Endodermal cell (in vitro differentiated cells): ENCODE measurements at regions not wholly inside any gene's neighbourhood (a gene's known extent, or its start where the extent isn't known, plus 50 kb on each side); places are given as distances from the start of the nearest gene placed in this dataset.
A peak's percentile ranks its signal among the peaks of the same experiment; 100 is the strongest.

ENCODE experiments used
- DNase-seq: peaks from one replicate; pipeline ENCODE4 v3.0.0-alpha.2; 2017
- H3K27ac ChIP-seq: 2 replicates; pipeline ENCODE4 v1.5.1; 2013; ENCODE audit warnings: mild to moderate bottlenecking, low read depth, low read length, moderate library complexity
- H3K27me3 ChIP-seq: 2 replicates; pipeline ENCODE4 v1.6.1; 2013; ENCODE audit warnings: mild to moderate bottlenecking, low read length, moderate library complexity; ENCODE audit not compliant: insufficient read depth, control insufficient read depth, poor library complexity, severe bottlenecking
- H3K36me3 ChIP-seq: 2 replicates; pipeline ENCODE4 v1.7.0; 2013; ENCODE audit warnings: mild to moderate bottlenecking, low read length, moderate library complexity; ENCODE audit not compliant: control insufficient read depth, insufficient read depth
- H3K4me1 ChIP-seq: one replicate; pipeline ENCODE4 v1.7.0; 2013; ENCODE audit warnings: low read length; ENCODE audit not compliant: control insufficient read depth, insufficient read depth
- H3K4me3 ChIP-seq: 2 replicates; pipeline ENCODE4 v1.5.1; 2013; ENCODE audit warnings: mild to moderate bottlenecking, low read length, moderate library complexity
- H3K9ac ChIP-seq: 2 replicates; pipeline ENCODE4 v1.6.1; 2013; ENCODE audit warnings: mild to moderate bottlenecking, low read length, moderate library complexity; ENCODE audit not compliant: poor library complexity, severe bottlenecking; ENCODE audit errors: extremely low read depth
- H3K9me3 ChIP-seq: 2 replicates; pipeline ENCODE4 v1.6.1; 2013; ENCODE audit warnings: mild to moderate bottlenecking, low read length, moderate library complexity; ENCODE audit not compliant: control insufficient read depth
- H3K27ac Mint-ChIP-seq: 2 replicates; pipeline ENCODE4 v1.8.0; 2020; ENCODE audit warnings: mixed read lengths
- H3K27me3 Mint-ChIP-seq: 2 replicates; pipeline ENCODE4 v1.8.0; 2021; ENCODE audit warnings: mild to moderate bottlenecking, mixed read lengths; ENCODE audit not compliant: insufficient read depth
- H3K36me3 Mint-ChIP-seq: 2 replicates; pipeline ENCODE4 v1.8.0; 2020; ENCODE audit warnings: low read depth, mixed read lengths
- H3K4me1 Mint-ChIP-seq: 2 replicates; pipeline ENCODE4 v1.8.0; 2020; ENCODE audit warnings: mixed read lengths
- H3K4me3 Mint-ChIP-seq: 2 replicates; pipeline ENCODE4 v1.8.0; 2020; ENCODE audit warnings: mild to moderate bottlenecking, moderate library complexity, mixed read lengths
- H3K9me3 Mint-ChIP-seq: 2 replicates; pipeline ENCODE4 v1.8.0; 2020; ENCODE audit warnings: mild to moderate bottlenecking, mixed read lengths
- CTCF ChIP-seq: fragments of 200-600 bp; sonication (generic); conservative IDR thresholded peaks from 2 replicates; pipeline ENCODE4 v1.5.0; 2021; ENCODE audit warnings: antibody characterized with exemption, mild to moderate bottlenecking
- WGBS, 2 experiments: methylation state at CpG; one replicate each; pipeline versions ENCODE4 v1.1.5 to v1.1.7; 2013; ENCODE audit warnings: missing lambda C conversion rate in 2 of 2, mixed read lengths in 1 of 2; ENCODE audit not compliant: insufficient coverage in 1 of 2, insufficient read length in 1 of 2; 5-methylcytosine and 5-hydroxymethylcytosine counted together

GRCh38 chr13:59422646-59423045 lies 741.1 kb downstream of the DIAPH3 start:
- Mint-ChIP-seq H3K27me3 (no peaks in the 10 kb centered on the region), H3K36me3 (peaks cover 7% of the 10 kb centered on the region), H3K27ac (no peak overlapping the region), H3K4me3 (no peak overlapping the region), H3K9me3 (peaks cover 20% of the 10 kb centered on the region), H3K4me1 (peaks cover 10% of the 10 kb centered on the region)
- Histone ChIP-seq H3K36me3 (no peaks in the 10 kb centered on the region), H3K27me3 (no peaks in the 10 kb centered on the region), H3K9ac (no peak overlapping the region), H3K4me3 (no peak overlapping the region), H3K9me3 (peaks cover 21% of the 10 kb centered on the region), H3K4me1 (peaks cover 4% of the 10 kb centered on the region), H3K27ac (no peak overlapping the region)
- peak; percentile 67 for DNase-seq
- TF ChIP-seq CTCF, result no peak
- 26 to 56% methylated on average over 3 to 4 of the region's 4 CpGs for WGBS, 2 experiments

GRCh38 chr13:59423708-59424340 lies 739.9 kb downstream of the DIAPH3 start:
- no peak overlapping the region for H3K27ac Mint-ChIP-seq
- no peak overlapping the region for H3K4me3 Mint-ChIP-seq
- Histone ChIP-seq H3K4me1 (peaks cover 4% of the 10 kb centered on the region), H3K27me3 (no peaks in the 10 kb centered on the region), H3K36me3 (no peaks in the 10 kb centered on the region), H3K27ac (no peak overlapping the region), H3K4me3 (no peak overlapping the region), H3K9me3 (peaks cover 15% of the 10 kb centered on the region), H3K9ac (no peak overlapping the region)
- TF ChIP-seq CTCF, result no peak
- H3K36me3 Mint-ChIP-seq, result peaks cover 9% of the 10 kb centered on the region
- DNase-seq, result no peak
- H3K27me3 Mint-ChIP-seq, result no peaks in the 10 kb centered on the region
- 91 to 96% methylated on average over 2 to 4 of the region's 4 CpGs for WGBS, 2 experiments
- peaks cover 25% of the 10 kb centered on the region for H3K9me3 Mint-ChIP-seq
- H3K4me1 Mint-ChIP-seq, result peaks cover 9% of the 10 kb centered on the region

GRCh38 chr13:59424661-59425060 lies 739.1 kb downstream of the DIAPH3 start:
- Mint-ChIP-seq H3K9me3 (peaks cover 24% of the 10 kb centered on the region), H3K27ac (no peak overlapping the region)

More at GRCh38 chr13:59424661-59425060, 739.1 kb downstream of the DIAPH3 start:
- DNase-seq, result no peak
- Mint-ChIP-seq H3K36me3 (peaks cover 9% of the 10 kb centered on the region), H3K4me1 (peaks cover 9% of the 10 kb centered on the region), H3K27me3 (no peaks in the 10 kb centered on the region), H3K4me3 (no peak overlapping the region)
- 93% methylated on average over 2 of the region's 2 CpGs; no CpG with 5 or more reads in 1 of the 2 experiments for WGBS, 2 experiments
- H3K4me3 ChIP-seq, result no peak overlapping the region
- H3K9ac ChIP-seq, result no peak overlapping the region
- H3K9me3 ChIP-seq, result peaks cover 8% of the 10 kb centered on the region
- TF ChIP-seq CTCF, result no peak
- no peak overlapping the region for H3K27ac ChIP-seq
- H3K4me1 ChIP-seq, result peaks cover 4% of the 10 kb centered on the region
- no peaks in the 10 kb centered on the region for H3K36me3 ChIP-seq
- H3K27me3 ChIP-seq, result no peaks in the 10 kb centered on the region
